Embryonic facial prominence (tissue), 1 donor: ENCODE measurements at regions not wholly inside any gene's neighbourhood (a gene's known extent, or its start where the extent isn't known, plus 50 kb on each side); places are given as distances from the start of the nearest gene placed in this dataset.

ENCODE experiments used
- DNase-seq: peaks from one replicate; pipeline ENCODE4 v3.0.0-alpha.2; 2016; ENCODE audit errors: extremely low spot score

DNA sequence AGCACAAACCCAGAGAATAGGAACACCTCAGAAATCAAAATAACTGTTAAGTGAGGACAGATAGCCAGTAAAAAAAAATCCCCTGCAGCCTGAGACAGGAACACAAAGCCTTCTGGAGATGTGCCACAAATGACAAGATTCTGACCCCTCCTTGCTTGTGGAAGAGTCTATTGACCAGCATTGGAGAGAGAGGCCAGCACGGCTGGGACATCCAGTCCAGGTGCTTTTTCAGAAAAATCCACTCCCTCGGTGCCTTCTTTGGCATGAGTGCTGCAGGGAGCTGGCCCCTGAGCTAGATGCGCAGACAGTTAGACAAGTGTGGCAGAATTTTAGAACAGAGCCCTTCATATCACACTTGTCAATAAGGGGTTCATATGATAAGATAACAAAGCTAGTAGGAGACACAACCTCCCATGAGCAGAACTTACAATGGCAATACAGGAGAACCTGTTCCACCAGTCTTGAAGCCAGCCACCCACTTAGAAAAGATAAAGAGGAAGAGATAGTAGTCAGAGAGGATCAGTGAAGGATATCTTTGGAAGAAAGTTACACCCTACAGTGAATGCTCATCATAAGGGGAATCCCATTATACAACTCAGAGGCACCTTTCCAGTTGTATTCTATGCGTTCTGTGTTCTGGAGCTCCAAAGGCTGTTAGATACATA, 298.4 kb downstream of the TLE1 start:
- no peak for DNase-seq

- DNase-seq: peak; percentile 20
Observed at GRCh38 chr9:81389569-81389993, 299.8 kb downstream of the TLE1 start.

- no peak for DNase-seq
Observed at GRCh38 chr9:81388831-81389230, 300.5 kb downstream of the TLE1 start.

DNA sequence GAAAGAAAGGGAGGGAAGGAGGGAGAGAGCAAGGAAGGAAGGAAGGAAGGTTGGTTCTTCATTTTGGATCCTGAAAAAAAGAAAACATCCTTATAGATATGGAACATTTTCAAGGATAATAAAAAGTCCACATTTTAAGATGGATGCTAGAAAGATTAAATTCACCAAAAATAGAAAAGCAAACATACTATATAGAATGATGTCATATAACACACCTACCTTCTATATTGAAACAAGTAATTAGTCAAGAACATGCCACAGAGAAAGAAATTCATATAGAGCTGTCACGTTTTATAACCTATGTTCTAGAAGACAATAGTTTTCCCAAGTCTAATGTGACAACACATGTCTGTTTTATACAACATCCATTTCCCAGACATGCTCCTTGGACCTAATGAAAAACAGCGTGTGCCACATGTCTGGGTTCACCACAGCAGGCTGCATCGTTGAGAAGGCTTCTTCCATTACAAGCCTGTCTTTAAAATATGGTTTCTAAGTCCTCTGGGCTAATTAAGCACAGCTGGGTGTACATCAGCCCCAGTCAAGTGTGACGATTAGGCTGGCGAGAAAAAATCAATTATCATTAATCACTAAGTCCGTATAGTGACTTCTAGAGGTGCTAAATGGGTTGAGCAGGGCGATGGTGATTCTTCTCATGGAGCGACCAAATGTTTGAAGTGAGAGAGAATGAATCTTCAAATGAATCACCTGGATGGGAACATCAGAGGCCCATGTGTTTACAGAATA, 301.8 kb downstream of the TLE1 start:
- DNase-seq: no peak

DNA sequence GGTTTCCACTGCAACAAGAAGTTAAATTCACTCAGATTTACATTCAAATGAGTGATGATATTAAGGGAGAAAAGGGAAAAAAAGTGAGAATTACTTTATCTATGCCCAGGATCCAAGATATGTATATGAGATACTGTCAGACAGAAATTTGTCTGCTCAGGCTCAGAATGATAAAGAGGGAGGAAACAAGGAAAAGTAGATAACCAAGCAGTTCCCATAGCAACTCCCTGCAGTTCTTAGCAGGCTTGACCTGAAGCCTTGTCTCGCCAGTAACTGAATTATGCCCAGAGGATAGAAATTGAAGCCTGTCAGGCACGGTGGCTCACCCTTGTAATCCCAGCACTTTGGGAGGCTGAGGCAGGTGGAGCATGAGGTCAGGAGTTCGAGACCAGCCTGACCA, 304.4 kb downstream of the TLE1 start:
- no peak for DNase-seq

- no peak for DNase-seq
Observed at GRCh38 chr9:81382281-81382680, 307.1 kb downstream of the TLE1 start.

DNA sequence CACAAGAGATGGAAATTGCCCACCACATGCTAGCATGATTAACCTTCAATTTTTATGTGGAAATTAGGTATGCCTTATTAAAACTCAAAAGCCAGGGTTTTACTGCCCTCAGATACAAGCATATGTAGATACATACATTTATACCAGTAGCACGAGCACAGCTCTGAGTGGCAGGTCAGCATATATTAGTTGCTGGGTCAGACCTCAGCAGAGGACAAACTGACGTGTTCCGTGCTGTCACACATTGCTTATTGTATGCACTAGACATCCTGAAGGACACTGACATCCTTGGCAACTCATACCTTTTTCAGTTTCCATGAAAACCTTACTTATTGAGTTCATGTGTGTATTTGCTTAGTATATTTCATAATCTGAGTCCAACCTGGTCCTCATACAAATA, 307.7 kb downstream of the TLE1 start:
- no peak for DNase-seq

GRCh38 chr9:81380504-81381359, 308.6 kb downstream of the TLE1 start:
- DNase-seq: no peak

DNA sequence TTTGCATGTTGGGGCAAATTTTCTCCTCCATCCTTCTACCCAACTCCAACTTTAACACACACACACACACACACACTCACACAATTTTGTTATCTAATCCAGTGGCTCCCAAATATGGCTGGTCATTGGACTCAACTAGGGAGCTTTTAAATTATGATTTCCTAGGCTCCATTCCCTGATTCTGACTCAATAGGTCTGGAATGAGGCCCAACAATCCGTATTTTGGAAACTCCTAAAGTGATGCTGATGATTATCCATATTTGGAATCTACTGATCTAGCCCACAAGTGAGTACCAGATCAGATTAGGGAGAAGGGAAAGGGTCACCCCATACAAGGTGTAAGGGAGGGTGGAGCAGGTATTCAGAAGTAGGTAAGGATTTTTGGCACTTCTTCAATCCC, 309.7 kb downstream of the TLE1 start:
- DNase-seq: no peak

DNA sequence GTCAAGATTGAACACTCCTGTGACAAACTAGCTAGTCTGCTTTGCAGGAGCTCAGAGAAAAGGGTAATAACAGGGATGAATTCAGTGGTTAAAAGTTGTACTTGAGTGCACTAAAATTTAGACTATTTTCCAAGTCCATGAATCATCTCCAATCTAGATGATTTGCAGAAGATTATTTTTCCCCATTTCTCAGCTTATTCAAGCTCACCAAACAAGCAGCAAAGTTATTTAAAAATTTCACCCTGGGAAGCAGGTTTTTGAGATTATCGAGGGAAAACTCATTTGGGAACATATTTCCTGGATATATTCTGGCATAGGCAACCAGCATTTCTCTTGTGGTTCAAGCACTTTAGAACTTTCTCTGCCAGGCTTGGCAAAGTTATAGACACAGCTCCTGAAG, 311.4 kb downstream of the TLE1 start:
- no peak for DNase-seq

GRCh38 chr9:81377320-81377719, 312.0 kb downstream of the TLE1 start:
- no peak for DNase-seq

DNA sequence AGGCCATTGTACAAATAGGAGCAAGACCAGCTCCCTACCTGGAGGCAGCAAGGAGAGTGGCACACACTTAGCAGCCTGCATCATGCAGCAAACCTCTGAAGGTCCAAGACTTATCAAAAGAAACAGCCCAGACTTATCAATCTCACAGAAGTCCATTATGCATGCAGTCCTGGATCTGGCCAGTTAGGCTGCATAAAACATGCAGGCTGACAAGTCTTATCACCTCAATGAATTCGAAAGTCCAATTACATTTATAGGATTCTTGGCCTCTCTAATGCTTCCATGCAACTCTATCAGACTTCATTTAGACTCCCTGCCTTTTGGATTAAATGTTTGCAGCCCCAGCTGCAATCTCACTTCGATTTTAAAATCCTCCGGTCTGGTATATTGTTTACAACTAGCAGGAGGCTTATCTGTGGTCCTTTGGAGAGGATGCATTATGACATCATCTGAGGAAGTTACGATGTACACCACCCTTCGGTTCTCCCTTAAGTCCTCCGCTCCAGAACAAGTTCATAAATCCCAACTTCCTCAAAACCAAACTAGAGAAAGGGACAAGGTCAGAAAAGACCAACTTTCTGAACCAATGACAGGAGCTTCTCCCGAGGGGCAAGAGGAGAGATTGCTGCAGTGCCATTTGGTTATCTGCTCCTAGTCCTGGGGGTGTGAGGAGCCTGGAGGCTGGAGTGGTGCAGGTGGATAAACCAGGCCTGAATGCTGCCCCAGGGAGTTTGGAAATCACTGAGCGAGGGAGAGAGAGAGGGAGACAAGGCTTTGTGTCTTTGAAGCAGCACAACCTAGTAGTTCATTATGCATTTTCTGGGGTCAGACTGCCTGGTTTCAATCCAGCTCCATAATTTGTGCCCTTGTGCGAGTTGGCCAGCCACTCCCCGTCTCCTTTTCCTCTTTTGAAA, 313.9 kb downstream of the TLE1 start:
- no peak for DNase-seq

GRCh38 chr9:81374459-81375186, 314.7 kb downstream of the TLE1 start:
- no peak for DNase-seq

- DNase-seq: no peak
Observed at GRCh38 chr9:81373294-81373693, 316.1 kb downstream of the TLE1 start.

DNA sequence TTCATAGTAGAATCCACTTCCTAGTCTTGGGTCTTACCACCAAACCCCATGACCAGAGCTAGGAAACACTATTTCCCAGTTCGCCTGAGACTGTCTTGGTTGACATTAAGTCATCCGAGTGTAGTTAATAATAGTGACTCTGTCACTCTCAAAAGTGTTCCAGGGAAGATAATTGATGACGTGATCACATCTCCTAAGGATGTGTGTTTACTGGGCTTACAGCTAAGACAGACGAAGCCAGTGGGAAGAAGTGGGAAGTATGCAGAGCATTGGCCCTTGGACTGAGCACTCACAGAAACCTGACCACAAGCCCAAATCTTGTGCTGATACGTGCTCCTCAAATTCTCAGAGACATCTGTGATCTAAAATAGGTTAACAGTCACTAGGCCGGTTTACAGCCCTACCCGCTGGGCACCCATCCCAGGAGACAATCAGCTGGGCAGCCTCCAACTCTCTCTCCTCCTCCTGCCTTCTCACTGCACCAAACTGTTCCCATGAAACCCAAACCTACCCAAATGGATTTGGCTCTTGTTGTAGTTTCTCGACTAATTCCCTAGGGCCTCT, 316.6 kb downstream of the TLE1 start:
- no peak for DNase-seq

GRCh38 chr9:81371824-81372223, 317.5 kb downstream of the TLE1 start:
- no peak for DNase-seq

GRCh38 chr9:81370650-81371049, 318.7 kb downstream of the TLE1 start:
- DNase-seq: no peak

DNA sequence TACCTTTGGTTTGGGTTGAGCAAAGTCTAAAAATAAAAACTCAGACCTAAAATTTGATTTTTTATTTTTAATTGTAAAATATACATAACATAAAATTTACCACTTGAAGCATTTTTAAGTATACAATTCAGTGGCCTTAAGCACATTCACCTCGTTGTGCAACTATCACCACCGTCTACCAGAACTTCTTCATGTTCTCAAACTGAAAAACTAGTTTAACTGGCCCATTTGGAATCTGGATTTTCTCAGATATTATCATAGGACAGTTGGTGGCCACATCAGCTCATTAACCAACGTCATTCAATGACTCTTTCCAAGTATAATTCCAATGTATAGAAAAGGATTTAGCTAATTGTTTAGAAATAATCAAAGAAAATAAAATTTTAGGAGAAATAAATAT, 319.3 kb downstream of the TLE1 start:
- DNase-seq: no peak

- no peak for DNase-seq
Observed at GRCh38 chr9:81369121-81369520, 320.2 kb downstream of the TLE1 start.

GRCh38 chr9:81363916-81364480, 325.3 kb downstream of the TLE1 start:
- DNase-seq: no peak
